HG03139 (cell line): ENCODE measurements at regions not wholly inside any gene's neighbourhood (a gene's known extent, or its start where the extent isn't known, plus 50 kb on each side); places are given as distances from the start of the nearest gene placed in this dataset.

Experiments used
- ATAC-seq: cut with Tn5 transposase; IDR thresholded peaks from one replicate; pipeline ENCODE4 v1.9.1; 2021; ENCODE audit not compliant: unreplicated experiment

DNA sequence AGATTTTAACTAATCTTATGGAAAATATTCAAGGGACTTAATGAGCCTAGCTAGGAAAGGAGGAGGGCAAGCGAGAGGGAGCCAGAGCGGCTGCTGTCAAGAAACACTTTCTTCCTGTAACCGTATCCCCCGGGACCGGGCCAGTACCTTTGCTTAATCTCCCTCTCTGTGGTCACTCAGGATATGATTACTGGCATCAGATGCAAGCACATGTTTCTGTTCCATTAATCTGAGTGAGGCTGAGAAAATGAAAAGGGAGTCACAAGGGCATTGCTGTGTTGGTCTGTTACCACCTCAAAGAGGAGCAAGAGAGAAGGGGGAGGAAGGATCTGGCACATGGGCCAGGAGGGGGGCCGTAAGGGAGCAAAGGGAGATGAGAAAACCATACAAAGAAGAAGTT, 356.7 kb upstream of the GATB start:
- no peak for ATAC-seq

DNA sequence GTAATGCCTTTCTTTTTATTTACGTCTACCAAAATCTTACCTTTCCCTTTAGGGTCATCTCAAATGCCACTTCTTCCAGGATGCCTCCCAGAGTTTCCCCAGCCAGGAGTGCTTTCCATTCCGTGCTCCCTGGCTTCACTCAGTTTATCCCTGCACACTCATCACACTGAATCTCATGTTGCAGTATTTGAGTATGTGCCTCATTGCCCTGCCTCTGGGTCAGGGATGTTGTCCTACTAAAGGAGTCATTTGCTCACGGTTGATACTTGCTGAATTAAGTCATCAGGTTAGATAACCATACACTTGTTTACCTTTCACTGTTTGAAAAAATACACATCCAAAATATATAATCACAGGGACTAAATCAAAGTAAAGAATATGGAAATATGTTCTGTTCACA, 356.2 kb upstream of the GATB start:
- ATAC-seq, result no peak

DNA sequence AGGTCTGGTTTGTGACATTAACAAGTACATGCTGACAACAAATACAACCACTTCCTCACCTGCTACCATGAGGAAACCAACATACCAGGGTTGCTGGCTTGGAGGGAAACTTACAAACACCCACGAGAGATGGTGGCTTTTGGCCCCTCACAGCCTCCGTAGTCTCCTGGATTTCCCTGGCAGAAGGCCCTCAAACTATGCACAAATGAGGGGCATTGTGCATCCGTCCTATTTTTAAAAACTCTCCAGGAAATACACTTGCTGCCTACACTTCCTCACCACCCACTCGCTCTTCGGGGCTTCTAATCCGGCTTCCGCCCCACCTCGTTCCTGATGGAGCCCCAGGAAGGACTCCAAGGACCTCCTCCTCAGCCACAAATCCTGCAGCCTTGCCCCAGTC, 355.0 kb upstream of the GATB start:
- ATAC-seq, result no peak

DNA sequence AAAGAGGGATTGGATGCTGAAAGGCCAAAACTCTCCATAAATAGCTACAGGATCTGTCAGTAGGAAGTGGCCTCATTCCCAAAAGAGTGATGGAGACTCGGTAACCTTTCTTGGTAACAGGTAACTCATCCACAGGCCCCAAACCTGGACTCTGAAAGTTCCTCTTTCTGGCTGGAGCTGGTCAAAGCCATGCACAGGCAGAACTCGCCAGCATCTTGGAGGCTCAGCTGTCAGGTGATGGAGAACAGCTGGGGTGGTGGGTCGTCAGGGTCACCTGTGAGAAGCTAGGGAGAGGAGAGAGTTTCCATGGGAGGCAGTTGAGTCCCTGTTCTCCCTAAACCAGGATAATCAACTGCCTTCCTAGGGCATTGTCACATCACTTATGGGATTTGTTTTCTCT, 354.3 kb upstream of the GATB start:
- no peak for ATAC-seq

DNA sequence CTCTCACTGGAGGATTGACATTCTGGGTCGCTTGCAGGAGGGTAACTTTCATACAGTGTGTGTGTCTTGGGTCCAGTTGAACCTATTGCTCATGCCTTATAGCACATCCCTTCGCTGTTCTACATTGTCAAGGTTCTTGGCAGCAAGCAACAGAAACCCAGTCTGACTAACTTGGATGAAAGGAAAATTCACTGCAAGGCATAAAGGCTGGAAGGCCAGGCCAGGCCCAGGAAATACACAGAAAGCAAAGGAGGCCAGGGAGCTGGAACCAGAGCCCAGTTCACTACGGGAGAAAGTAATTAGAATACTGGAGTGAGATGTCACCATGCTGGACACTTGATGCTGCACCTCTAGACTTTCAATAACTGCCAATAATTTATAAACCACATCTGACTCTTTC, 353.8 kb upstream of the GATB start:
- no peak for ATAC-seq

DNA sequence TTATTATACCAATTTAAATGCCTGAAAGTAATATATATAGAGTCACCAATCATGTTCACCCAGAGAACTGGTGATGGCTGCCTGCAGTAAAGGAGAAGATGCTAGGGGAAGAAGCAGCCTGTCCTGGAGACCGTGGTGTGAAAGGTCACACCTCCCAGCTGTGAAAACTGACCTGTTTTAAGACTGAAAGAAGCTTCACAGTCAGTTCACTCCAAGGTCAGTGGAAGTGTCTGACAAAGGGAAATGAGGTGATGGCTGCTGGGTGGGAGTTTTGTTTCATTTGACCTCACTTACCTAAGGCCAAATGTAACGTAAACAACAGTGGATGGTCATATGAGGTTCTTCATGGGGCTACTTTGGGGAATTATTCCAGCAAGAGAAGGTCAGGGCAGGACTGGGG, 352.1 kb upstream of the GATB start:
- ATAC-seq, result no peak

DNA sequence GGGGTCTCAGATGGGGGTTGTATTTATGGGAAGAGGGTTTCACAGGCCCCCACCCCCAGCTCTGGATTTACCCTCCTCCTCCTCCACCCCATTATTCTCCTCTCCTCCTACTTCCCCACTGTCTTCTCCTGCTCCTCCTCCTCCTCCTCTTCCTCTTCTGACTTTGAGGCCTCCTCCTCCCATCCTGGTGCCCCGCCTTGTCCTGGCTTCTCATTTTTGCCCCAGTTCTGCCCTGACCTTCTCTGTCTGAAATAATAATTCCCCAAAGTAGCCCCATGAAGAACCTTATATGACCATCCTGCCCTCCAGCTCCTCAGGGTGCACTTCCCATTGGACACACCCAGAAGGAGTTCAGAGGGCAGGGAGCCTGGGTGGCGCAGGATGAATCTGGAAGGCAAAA, 351.4 kb upstream of the GATB start:
- no peak for ATAC-seq

DNA sequence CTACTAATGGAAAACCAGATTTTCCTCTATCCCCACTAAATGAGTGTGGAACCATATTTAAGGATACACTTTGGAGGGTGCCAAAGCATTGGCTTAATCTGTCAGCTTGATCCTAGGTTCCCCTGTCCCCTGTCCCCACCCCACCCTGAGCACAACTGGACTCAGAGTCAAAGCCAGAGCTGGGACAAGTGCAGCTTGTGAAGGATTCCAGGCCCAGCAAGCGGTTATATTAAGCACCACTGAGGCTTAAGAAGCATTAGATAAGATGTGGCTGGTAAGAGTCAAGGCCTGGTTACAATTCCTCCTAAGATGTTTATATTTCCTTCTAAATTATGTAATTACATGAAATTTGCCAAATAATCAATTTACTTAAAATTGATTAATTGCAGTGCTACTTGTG, 350.0 kb upstream of the GATB start:
- no peak for ATAC-seq

DNA sequence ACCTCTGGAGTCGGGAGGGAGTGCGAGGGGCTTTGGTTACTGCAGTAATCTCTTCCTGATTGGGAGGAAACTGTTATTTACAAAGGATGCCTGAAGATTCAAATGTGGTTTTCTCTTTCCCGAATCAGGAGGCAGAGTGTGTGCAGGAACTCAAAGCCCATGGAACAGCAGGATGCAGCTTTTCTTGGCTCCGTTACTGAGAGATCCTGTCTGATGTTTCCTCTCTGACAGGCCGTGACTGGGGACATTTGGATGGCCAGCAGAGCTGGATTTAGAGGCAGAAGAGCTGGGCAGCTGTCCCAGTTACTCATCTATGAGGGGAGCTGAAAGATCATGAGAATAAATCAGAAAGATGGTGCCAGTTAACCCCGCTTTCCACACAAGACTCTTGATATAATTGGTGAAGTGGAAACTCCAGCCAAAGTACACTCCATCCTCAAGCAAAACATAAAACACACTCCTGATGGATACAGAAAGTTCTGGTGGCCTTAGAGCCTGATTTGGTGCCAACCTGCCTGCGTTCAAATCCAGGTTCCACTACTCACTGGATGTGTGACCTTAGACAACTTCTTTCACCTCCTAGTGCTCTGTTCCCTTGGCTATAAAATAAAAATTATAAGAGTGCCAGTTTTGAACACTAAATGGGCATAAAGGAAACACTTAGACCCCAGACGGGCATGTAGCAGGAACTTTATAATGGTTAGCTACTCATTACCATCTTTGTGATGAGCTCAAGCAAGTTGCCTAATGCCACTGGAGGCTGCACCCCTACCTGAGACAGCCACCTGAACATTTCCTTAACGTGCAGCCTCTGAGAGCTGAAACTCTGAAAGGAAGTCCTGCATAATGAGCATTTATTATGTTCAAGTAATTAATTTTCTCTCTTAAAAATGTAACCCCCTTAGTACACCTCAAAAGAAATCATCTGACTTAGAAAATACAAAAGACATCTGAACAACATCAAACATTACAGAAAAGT, 349.0 kb upstream of the GATB start:
- ATAC-seq, result no peak

DNA sequence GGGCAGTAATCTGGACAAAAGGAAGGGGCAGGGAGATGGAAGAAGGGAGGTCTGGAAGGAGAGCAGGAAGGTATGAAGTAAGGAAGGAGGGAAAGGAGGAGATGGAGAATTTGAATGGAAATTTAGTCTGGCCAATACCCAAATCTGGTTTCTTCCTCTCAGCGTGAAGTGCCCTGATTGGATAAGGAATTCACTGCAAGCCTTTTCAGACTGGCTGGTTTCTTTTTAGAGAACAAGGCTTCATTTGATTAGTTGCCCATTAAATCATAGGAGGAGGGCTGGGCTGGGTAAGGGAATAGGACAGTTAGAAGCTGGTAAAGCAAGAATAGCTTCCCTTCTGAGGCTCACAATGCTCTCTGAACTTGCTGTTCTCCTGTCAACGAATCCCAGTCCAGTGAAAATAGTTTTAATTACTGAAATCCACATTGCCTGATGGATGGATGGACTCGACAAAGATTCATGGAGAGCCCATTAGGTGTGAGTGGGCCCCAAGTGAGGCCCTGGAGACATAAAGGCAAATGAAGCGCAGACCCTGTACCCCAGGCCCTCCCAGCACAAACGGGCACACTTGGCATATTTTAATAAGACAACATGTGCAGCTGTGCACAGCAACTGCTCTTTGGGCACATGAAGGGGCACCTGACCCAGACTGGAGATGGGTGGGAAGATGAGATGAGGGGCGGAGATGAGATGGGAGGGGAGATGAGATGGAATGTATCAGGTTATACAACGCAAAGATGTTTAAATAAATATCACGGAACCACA, 347.1 kb upstream of the GATB start:
- no peak for ATAC-seq

DNA sequence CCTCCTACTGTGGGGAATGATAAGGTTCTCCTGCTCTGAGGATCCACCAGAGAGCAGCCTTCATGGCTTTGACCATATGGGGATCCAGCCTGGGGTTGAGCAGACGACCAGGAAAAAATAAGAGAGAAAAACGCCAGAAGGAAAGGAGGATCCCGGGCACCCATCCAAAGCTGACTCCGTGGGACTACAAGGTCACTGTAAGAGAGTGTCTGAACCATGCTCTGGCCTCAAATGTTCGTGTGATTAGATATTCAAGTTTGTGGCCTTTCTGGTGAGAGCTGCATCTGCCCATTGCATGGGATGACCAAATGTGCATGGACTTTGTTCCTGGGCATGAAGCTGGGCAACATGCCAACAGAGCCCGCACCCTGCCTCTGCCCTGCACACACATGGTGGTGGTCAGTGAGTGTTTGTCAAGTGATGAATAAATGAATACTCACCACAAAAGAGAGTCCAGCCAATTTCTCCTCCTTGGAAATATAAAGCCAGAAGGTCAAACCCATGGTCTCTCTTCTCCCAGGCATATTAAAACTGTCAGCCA, 346.0 kb upstream of the GATB start:
- ATAC-seq, result no peak

DNA sequence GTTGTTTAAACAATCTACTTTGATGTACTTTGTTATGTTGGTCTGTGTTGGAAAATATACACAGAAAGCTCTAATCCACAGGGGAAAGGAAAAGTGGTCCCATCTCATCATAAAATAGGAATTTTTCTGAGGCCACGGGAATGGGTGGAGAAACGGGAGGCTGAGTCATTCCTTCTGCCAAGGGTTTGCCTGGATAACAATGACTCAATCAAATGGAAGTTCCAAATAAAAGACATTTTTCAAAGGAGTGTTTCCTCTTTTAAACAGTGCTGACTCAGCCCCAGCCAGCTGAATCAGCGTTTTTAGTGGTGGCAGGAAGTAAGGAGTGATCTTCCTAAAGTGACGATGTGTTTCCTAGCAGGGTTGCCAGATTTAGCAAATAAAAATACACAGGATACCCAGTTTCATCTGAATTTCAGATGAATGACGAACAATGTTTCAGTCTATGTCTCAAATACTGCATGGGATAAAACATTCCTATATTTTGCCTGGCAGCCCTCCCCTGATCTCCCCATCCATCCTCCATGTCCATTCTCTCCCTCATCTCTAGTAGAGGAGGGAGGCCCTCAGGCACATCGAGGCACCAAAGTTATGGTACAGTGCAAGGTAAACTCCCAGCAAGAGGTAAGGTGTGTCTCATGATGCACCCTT, 345.4 kb upstream of the GATB start:
- ATAC-seq, result no peak

DNA sequence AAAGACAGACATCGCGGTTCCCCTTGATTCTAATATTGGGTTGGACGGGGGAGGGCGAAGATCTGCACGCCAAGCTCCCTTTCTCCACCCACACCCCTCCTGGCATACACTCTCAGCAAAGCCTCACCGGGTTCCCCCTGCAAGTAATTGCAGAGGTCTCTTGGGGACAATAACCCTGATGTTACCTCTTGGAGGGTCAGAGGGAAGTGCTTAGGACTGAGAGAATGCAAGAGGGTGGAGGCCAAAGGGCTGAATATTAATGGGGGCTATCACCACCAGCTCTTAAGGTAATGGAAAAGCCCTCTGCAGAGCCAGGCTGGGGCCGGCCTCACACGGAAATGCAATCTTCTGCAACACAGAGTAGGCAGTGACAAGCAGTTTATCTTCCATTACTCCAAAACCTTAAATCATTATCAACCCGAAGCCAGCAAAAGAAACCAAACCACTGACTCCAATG, 344.1 kb upstream of the GATB start:
- ATAC-seq, result no peak

DNA sequence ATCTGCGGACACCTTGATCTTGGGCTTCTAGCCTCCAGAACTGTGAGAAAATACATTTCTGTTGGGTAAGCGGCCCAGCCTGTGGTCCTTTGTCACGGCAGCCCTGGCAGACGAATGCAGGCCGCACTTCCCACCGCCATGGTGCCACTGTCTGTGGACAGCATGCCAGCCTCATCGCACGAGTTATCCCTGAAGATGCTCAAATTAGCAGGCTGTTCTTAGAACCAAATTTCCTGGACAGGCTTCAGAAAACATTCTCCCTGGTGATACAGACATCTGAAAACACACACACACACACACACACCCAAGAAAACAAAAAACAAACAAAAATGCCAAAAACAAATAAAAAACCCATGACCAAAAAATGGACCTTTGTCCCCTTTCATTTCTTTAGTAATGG, 343.5 kb upstream of the GATB start:
- ATAC-seq, result no peak

DNA sequence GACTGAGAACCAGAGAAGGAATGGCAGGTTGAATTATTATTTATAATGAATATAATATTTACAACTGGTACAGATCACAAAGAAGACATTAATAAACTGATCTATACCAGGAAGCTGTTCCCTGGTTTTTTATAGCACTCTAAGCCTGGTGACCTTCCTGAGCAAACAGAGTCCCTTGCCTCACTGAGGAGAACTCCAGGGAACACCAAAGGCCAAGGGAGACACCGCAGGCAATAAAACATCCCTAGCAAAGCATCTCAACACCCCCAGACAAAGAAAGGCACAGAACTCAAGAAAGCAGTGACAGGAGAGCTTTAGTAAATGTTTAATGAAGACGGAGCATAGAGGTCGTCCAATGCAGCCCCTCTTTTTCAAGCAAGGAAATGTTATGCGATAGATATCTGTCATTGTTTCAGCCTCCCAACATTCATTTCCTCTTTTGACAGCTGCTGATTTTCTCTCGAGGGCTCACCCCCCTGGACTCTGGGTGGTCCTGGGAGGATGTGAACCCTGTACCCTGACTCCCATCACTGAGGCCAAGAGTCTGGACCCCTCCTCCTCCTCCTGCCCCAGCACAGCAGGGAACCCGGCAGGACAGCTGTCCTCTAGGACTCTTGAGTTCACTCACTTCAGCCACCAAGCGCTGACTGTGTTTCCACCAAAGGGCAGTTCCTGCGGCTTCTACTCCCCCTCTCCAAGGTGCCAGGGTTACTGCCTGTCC, 342.5 kb upstream of the GATB start:
- no peak for ATAC-seq

DNA sequence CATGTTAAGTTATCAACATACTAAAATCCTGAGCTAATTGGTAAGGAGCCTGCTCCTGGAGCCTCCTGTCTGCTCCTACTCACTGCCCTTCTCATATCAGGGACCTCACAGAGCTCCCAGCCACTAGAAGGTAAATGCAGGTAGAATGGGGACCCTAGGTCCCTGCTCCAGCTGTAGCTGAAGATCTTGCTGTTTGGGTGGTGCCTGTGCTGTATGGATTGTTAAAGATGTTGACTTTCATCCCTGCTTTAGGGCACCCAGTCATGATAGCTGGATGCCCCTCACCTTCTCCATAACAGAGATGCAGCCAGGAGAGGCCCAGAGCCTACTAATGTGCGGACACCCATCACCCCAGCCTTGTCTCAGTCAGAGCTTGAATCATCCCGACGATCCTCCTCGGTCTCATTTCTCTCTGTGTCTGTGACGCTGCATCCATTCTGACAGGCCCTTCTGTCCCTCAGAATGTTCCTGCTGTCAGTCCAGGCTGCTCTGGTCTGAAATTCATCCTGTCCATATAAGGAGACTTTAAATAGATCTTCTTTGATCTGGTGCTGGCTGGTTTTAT, 341.7 kb upstream of the GATB start:
- ATAC-seq, result no peak

DNA sequence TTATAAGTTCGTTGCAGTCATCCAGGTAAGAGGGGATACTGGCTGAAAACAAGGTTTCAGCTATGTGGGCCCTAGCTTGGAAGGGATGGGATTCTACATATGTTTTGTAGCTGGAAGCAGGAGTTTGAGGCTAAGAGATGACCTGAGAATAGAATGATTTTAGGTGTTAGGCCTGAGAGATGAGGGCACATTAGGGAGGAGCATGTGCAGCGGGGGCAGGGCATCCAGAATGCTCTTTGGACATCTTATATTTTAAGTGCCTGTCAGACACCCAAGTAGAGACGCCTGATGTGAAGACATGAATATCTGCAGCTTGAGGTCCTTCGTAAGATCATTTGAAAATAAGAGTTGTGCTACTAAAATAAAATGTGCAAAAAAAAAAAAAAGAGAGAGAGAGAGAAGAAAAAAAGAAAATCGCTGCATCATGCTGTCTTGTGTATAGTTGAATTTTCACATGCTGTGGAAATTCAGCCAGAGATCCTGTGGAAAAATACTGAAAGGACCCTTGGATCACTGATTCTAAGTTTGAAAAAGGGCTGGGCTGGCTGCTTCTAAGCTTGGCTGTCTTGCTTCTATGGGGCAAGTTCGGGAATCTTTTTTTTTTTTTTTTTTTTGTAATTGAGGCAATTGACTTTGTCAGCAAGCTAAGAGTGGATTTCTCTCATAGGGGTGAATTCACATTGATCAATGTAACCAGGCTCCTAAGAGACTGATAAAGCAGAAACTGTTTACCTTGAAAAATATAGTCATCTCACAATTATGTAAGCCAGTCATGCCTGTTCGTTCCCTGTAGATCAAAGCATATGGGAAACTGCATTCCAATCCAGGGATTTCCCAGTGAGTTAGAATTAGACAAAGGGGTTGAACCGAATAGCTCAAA, 341.0 kb upstream of the GATB start:
- no peak for ATAC-seq

DNA sequence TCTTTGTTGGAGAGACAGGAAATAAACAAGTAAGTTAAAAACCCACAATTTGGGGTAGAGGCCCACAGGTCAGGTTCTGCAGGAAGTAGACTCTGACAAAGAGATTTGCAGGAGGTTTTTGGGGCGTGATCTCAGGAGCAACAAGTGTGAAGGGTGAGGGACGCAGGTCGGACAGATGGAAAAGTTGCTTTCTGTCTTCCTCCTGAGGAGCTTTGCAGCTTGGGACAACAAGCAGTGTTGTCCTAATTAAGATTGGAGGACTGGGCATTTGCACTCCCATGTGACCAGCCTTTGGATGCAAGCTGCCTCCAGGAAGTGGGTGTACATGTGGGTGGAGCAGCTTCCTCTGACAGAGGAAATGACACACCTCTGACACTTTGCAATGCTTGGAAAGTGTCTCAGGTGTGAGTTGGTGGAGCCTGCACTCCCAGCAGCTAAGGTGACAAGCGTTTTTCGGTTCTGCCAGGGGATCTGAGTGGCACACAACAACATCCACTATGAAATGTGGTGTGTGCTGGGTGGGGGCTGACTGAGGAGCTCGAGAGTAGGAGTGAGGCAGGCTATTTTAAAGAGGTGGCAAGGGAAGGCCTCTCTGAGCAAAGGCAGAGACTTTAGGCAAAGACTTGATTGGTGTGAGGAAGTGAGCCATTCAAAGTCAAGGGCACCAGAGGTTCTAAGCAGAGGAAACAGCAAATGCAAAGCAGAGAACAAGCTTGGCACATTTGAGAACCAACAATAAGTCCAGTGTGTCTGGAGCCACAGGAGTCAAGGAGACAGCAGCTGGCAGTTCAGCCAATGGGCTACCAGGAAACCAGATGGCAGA, 339.8 kb upstream of the GATB start:
- peak; percentile 63 for ATAC-seq

DNA sequence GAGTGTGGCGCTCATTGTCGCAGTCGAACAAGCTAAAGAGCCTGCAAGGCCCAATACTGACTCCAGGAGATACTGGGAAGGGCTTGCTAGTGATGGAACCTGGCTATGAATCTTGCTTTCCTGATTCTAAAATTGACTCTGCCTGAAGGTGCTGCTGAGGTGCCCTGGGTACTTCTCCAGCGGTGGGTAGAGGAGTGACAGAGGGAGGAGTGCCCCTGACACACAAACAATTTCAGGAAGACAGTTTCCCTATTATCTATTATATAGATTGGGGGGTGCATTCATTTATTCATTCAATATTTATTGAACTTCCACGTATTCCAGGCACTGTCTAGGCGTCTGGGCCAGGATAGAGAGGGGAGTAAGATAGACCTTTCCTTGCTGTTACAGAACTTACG, 339.2 kb upstream of the GATB start:
- no peak for ATAC-seq
